ENCODE measurements at regions not wholly inside any gene's neighbourhood (a gene's known extent, or its start where the extent isn't known, plus 50 kb on each side); places are given as distances from the start of the nearest gene placed in this dataset.

- Histone ChIP-seq H3K4me3 (replicated peaks in 1 of 3; ENCODE audit: low read depth in 2 of 3, low read length in 3 of 3) (no peak overlapping the region), H3K9me3 (replicated peaks in 1 of 2; ENCODE audit: control insufficient read depth in 1 of 2, insufficient read depth in 1 of 2, low read length in 2 of 2) (no peaks in the 10 kb centered on the region), H3K27ac (ENCODE audit: low read depth in 1 of 2, low read length in 2 of 2) (no peak overlapping the region), H3K36me3 (replicated peaks in 1 of 2; ENCODE audit: control insufficient read depth in 1 of 2, insufficient read depth in 2 of 2, low read length in 2 of 2) (no peaks in the 10 kb centered on the region), H4K20me1 (ENCODE audit: insufficient read depth, low read length) (no peaks in the 10 kb centered on the region), H3K27me3 (ENCODE audit: control insufficient read depth in 2 of 2, insufficient read depth in 2 of 2, low read length in 2 of 2) (no peaks in the 10 kb centered on the region), H3K79me2 (ENCODE audit: insufficient read depth, low read length) (no peaks in the 10 kb centered on the region), H3K4me1 (ENCODE audit: control insufficient read depth in 1 of 2, insufficient read depth in 2 of 2, low read length in 2 of 2) (no peaks in the 10 kb centered on the region), H2AFZ (ENCODE audit: insufficient read depth, low read depth, low read length, poor library complexity, severe bottlenecking) (no peak overlapping the region), H3K9ac (ENCODE audit: insufficient read depth, low read length, poor library complexity, severe bottlenecking) (no peak overlapping the region), H3K4me2 (replicated peaks; ENCODE audit: extremely low read depth, low read length, poor library complexity, severe bottlenecking) (no peak overlapping the region)
- no peaks in the 10 kb centered on the region for H3K36me3 Mint-ChIP-seq
- TF ChIP-seq, protein P1, sequence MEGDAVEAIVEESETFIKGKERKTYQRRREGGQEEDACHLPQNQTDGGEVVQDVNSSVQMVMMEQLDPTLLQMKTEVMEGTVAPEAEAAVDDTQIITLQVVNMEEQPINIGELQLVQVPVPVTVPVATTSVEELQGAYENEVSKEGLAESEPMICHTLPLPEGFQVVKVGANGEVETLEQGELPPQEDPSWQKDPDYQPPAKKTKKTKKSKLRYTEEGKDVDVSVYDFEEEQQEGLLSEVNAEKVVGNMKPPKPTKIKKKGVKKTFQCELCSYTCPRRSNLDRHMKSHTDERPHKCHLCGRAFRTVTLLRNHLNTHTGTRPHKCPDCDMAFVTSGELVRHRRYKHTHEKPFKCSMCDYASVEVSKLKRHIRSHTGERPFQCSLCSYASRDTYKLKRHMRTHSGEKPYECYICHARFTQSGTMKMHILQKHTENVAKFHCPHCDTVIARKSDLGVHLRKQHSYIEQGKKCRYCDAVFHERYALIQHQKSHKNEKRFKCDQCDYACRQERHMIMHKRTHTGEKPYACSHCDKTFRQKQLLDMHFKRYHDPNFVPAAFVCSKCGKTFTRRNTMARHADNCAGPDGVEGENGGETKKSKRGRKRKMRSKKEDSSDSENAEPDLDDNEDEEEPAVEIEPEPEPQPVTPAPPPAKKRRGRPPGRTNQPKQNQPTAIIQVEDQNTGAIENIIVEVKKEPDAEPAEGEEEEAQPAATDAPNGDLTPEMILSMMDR (IDR thresholded peaks at IDR 0.05) = no peak
- intact Hi-C loops (cut with micrococcal nuclease) = no loop called here
- no peaks in the 10 kb centered on the region for H3K4me1 Mint-ChIP-seq
- peaks cover 0 to 7% (median 3%) of the 10 kb centered on the region in 7 donors for H3K9me3 Mint-ChIP-seq
- no peak for DNase-seq
- H3K27ac Mint-ChIP-seq = no peak overlapping the region
- peaks cover 0 to 4% (median 2%) of the 10 kb centered on the region in 3 donors for H3K27me3 Mint-ChIP-seq (ENCODE audit: low read depth in 3 of 3)
- H3K4me3 Mint-ChIP-seq = no peak overlapping the region
These were observed 226.4 kb downstream of the C1orf94 start for GRCh38 chr1:34403156-34403555.

DNA sequence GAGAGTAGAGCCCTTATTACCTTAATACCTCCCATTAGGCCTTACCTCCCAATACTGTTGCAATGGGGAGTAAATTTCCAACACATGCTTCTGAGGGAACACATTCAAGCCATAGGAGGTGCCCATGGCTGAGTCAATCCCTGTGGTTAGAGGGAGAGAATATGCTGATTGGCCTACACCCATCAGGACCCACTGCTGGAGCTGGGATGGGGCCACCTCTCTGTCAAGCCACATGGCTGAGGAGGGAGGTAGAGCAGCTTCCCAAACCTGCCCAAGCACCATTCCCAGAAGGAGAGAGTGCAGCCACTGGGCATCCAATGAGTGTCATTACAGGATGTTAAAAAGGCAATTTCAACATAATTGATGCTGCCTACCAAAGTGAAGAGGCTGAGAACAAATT, 228.1 kb downstream of the C1orf94 start:
- peaks cover 2 to 5% (median 4%) of the 10 kb centered on the region in 3 donors for H3K27me3 Mint-ChIP-seq (ENCODE audit: low read depth in 3 of 3)
- peaks cover 0 to 7% (median 2%) of the 10 kb centered on the region in 7 donors for H3K9me3 Mint-ChIP-seq
- Histone ChIP-seq H2AFZ (ENCODE audit: insufficient read depth, low read depth, low read length, poor library complexity, severe bottlenecking) (no peak overlapping the region), H3K4me3 (replicated peaks in 1 of 3; ENCODE audit: low read depth in 2 of 3, low read length in 3 of 3) (no peak overlapping the region), H4K20me1 (ENCODE audit: insufficient read depth, low read length) (no peaks in the 10 kb centered on the region), H3K36me3 (replicated peaks in 1 of 2; ENCODE audit: control insufficient read depth in 1 of 2, insufficient read depth in 2 of 2, low read length in 2 of 2) (no peaks in the 10 kb centered on the region), H3K79me2 (ENCODE audit: insufficient read depth, low read length) (no peaks in the 10 kb centered on the region), H3K27me3 (ENCODE audit: control insufficient read depth in 2 of 2, insufficient read depth in 2 of 2, low read length in 2 of 2) (no peaks in the 10 kb centered on the region), H3K9me3 (replicated peaks in 1 of 2; ENCODE audit: control insufficient read depth in 1 of 2, insufficient read depth in 1 of 2, low read length in 2 of 2) (no peaks in the 10 kb centered on the region), H3K27ac (ENCODE audit: low read depth in 1 of 2, low read length in 2 of 2) (no peak overlapping the region), H3K4me2 (replicated peaks; ENCODE audit: extremely low read depth, low read length, poor library complexity, severe bottlenecking) (no peak overlapping the region), H3K9ac (ENCODE audit: insufficient read depth, low read length, poor library complexity, severe bottlenecking) (no peak overlapping the region), H3K4me1 (ENCODE audit: control insufficient read depth in 1 of 2, insufficient read depth in 2 of 2, low read length in 2 of 2) (no peaks in the 10 kb centered on the region)
- intact Hi-C loops (cut with micrococcal nuclease) = no loop called here
- no peak overlapping the region for H3K4me3 Mint-ChIP-seq
- no peak for DNase-seq
- H3K27ac Mint-ChIP-seq = no peak overlapping the region
- TF ChIP-seq, protein P1 (IDR thresholded peaks at IDR 0.05) = no peak
- no peaks in the 10 kb centered on the region for H3K36me3 Mint-ChIP-seq
- no peaks in the 10 kb centered on the region for H3K4me1 Mint-ChIP-seq
